ENCODE measurements at regions not wholly inside any gene's neighbourhood (a gene's known extent, or its start where the extent isn't known, plus 50 kb on each side); places are given as distances from the start of the nearest gene placed in this dataset.
"Not testable (repeated sequence)": the region's sequence is repeated elsewhere in the genome, so short reads cannot be mapped to it uniquely, and the experiment has no call there.

- intact Hi-C loops (cut with micrococcal nuclease), result no loop called here
These were observed 123.8 kb upstream of the SHB start for GRCh38 chr9:38192731-38193265.

DNA sequence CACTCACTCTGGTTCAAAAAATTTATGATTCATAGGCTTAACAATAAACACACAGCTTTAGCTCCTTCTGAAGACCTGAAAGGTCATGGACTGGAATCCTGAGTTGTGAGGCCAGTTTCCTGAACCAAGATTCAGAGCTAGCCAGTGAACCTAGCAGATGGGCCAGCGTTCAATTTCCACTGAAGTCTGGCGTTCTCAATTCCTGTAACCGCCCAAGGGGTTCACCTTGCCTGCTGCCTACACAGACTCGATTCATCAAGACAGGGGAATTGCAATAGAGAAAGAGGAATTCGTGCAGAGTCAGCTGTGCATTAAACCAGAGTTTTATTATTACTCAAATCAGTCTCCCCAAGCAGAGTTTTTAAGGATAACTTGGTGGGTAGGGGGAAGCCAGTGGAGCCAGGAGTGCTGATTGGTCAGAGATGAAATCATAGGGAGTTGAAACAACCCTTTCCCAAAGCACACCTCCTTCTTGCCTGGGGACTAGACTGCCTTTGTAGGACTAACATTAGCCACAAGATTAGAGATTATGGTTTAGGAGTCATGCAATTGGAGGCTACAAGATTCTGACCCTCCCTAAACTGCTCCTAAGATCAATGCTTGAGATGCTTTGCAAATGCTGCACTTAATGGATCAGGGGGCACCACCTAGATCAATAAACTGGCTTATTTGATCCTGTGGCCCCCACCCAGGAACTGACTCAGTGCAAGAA, 117.5 kb upstream of the SHB start:
- intact Hi-C loops (cut with micrococcal nuclease), result no loop called here

DNA sequence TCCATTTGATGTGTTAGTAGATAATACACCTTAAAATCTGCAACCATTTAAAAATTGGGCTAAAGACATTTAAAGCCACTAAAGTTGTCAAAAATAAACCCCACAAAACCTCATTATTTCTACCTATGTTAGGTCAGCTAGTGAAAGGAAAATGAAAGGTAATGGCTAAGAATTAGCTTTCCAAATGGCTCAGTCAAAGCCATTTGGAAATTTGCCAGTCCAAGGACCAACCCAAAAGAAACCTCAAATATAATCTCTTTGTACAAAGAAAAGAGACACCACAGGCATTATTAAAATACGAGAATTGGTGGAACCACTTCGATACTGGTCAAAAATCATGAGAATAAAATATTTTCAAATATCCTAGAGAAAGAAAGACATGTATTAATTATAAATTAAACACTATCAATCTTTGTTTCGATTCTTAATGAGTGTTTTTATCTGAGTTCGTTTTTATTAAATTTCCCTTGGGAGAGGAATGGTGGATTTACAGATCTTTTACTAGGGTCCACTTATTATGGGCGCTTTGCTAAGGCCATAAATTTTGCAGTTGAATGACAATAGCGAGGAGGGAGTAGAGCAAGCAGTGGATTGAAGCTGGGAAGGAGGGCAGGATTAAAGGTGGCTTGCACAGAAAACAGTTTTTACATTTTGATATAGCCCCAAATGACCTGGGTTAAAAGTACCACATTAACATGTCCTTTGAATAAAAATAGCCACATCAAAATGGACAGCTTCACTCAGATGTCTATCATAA, 116.8 kb upstream of the SHB start:
- intact Hi-C loops (cut with micrococcal nuclease), result no loop called here

DNA sequence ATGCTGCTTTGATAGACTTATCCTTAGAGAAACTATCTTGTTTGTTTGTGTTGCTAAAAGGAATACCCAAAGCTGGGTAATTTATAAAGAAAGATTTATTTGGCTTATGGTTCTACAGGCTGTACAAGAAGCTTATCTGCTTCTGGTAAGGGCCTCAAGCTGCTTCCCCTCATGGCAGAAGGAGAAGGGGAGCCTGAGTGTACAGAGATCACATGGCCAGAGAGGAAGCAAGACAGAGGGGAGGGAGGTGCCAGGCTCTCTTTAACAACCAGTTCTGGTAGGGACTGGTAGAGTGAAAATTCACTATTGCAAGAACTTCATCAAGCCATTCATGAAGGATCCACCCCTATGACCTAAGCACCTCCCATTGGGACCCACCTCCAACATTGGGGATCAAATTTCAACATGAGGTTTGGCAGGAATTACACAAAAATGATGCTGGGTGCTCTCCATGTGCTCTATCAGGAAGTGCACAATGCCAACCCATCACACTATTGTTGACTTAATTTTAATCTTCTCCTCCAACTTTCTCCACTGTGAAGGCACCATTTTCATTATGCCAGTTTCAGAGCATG, 115.1 kb upstream of the SHB start:
- intact Hi-C loops (cut with micrococcal nuclease), result no loop called here

GRCh38 chr9:38182321-38182720, 113.3 kb upstream of the SHB start:
- intact Hi-C loops (cut with micrococcal nuclease), result no loop called here

DNA sequence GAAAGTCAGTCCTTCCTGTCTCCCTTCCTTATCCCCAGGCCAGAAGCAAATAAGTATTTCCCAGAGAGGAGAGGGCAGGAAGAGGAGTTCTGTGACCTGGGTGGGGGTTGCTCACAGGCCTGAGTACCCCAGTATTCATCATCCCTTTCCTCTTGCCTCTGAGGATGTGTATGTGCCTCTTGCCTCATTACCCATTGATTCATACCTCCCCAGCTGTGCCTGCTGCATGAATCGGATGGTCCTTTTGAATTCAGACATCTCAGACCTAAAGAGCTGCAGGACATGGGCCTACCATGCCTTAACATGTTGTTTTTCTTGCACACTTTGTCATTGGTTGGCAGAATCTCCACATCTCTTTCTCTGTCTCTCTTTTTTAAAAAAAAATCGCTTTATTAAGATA, 112.8 kb upstream of the SHB start:
- intact Hi-C loops (cut with micrococcal nuclease), result no loop called here

- intact Hi-C loops (cut with micrococcal nuclease), result no loop called here
These were observed 112.2 kb upstream of the SHB start for GRCh38 chr9:38181232-38181631.

- intact Hi-C loops (cut with micrococcal nuclease), result no loop called here
These were observed 111.6 kb upstream of the SHB start for GRCh38 chr9:38180656-38181055.

DNA sequence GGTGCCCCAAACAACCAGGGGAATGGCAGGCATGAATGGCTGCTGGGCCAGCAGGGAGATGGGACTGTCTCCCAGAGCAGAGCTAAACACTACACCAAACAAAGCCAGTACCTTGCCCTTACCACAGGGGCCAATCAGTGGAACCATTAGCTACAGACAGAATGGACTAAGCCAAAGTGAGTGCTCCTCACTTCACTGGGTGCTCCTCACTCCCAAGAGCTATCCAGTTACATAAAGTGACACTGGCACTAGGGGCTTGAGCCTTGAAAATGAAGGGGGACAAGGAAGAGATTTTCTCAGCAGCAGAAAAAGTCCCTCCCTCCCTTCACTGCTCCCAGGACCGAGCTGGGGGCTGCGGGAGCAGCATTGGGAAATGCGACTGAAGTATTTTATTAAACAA, 110.9 kb upstream of the SHB start:
- intact Hi-C loops (cut with micrococcal nuclease), result no loop called here

GRCh38 chr9:38178237-38178636, 109.2 kb upstream of the SHB start:
- intact Hi-C loops (cut with micrococcal nuclease), result no loop called here

GRCh38 chr9:38177680-38178079, 108.7 kb upstream of the SHB start:
- intact Hi-C loops (cut with micrococcal nuclease), result no loop called here

GRCh38 chr9:38176251-38176650, 107.2 kb upstream of the SHB start:
- intact Hi-C loops (cut with micrococcal nuclease), result no loop called here

DNA sequence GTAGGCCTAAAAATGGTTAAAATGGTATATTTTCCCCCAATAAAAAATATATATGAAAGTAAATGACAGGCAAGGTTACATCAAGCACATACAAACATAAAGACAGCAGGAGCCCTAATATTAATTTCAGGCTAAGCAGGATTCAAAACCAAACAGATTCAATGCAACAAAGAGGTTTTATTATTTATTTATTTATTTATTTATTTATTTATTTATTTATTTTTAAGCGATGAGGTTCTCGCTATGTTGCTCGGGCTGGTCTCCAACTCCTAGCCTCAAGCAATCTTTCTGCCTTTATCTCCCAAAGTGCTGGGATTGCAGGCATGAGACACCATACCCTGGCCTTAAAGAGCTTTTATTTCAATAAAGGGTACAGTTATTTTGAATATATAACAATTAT, 106.4 kb upstream of the SHB start:
- intact Hi-C loops (cut with micrococcal nuclease), result no loop called here

DNA sequence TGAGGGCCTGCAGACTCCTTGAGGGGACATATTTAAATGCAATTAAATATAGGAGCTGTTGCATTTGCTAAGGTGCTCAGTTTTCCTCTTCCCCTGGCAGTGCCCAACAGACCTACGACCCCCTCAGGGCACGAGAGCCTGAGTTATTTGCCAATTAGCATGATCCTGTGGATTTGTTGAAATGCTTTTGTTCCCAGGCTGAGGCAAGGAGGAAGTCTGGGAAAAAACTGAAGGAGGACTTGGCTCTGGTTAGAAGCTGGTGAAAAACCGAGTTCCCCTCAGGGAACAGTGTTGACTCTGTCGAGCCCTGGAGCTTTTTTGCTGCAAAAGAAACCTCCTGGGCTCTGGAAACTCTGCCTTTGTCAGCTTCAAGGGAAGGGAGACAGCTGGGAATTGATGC, 103.6 kb upstream of the SHB start:
- intact Hi-C loops (cut with micrococcal nuclease), result no loop called here

DNA sequence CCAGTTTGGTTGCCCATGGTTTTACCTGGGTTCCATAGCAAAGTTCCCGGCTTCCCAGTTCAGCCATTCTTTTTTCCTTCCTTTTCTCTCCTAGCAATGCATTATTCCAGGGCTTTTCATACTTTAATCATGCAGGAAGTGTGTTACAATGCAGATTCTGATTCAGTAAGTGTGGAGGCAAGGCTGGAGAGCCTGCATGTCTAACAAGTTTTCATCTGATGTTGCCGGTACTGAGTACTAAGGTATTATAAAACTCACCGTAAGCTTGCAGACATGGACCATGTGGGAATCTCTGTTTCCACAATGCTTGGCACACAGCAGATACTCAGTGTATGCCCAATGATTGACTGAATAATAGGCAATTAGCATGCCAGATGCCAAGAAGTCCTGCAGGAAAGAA, 102.9 kb upstream of the SHB start:
- intact Hi-C loops (cut with micrococcal nuclease), result no loop called here

DNA sequence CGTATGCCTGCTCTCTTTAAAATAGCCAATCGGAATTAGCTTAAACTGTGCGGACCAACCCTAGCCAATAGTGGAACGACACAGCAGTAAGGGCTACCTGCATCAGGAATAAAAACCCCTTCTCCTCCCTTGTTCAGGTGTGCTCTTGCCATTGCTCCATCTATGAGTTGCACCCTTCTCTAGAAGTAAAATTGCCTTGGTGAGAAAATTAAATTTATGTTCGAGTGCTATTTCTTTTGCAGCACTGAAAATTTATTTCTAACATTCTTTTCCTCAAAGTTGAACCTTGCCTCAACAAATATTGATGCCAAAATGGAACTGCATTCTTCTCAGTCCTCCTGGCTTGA, 102.5 kb upstream of the SHB start:
- intact Hi-C loops (cut with micrococcal nuclease), result no loop called here

DNA sequence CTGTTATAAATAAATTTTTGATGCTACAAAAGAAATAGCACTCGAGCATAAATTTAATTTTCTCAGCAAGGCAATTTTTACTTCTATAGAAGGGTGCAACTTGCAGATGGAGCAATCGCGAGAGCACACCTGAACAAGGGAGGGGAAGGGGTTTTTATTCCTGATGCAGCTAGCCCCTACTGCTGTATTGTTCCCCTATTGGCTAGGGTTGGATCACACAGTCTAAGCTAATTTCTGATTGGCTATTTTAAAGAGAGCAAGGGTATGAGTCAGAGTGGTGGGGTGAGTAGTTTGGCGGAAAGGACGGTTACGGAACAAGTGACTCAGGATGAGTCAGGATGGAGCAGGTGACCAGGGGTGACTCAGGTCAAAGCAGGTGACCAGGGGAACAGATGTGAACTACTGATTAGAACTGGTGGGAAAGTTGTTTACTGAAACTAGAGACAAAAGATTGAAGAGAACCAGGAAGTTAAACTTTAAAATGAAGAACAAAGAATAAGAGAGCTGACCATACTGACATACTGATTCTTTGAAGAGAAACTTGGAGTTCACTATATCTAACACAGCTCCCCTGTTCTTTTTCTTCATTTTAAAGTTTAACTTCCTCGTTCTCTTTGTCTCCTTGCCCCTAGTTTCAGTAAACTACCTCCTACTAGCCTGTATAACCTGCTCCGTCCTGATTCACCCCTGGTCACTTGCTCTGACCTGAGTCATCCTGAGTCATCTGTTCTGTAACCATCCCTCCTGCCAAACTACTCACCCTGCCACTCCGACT, 101.9 kb upstream of the SHB start:
- intact Hi-C loops (cut with micrococcal nuclease), result not testable (repeated sequence)

- intact Hi-C loops (cut with micrococcal nuclease), result not testable (repeated sequence)
These were observed 101.1 kb upstream of the SHB start for GRCh38 chr9:38170155-38170554.

- intact Hi-C loops (cut with micrococcal nuclease), result no loop called here
These were observed 97.5 kb upstream of the SHB start for GRCh38 chr9:38166501-38166900.

GRCh38 chr9:38164659-38165221, 95.7 kb upstream of the SHB start:
- intact Hi-C loops (cut with micrococcal nuclease), result no loop called here

DNA sequence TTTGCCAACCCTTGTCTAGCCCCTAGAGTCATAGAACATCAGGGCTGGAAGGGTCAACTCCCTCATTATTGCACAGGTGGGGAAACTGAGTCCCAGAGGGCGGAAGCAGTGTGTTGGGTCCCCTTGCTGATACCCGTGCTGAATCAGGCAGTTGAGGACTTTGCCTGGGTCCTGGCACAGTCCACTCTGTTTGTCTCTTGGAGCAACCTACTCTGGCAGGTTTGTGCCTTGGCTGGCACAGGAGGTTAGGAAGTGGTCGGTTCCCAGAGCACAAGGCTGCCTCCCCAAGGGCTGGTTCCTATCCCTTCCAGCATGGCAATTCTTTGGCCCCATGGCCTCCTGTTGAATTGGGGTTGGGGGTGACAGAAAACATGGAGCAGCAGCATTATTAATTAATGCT, 94.5 kb upstream of the SHB start:
- intact Hi-C loops (cut with micrococcal nuclease), result no loop called here

Measured in T-helper 2 cell treated with Interferon-gamma antibody and Interleukin-4, amounts not matched to agents 100 ng/mL and 5 ng/mL, for 36 hours (primary cell).